Colonic mucosa (tissue), 4 donors: ENCODE measurements at regions not wholly inside any gene's neighbourhood (a gene's known extent, or its start where the extent isn't known, plus 50 kb on each side); places are given as distances from the start of the nearest gene placed in this dataset.

Experiments
- DNase-seq: peaks from one replicate; pipeline ENCODE4 v3.0.0-alpha.2; 2020
- H3K27ac ChIP-seq: fragments of 200-600 bp; one replicate; pipeline ENCODE4 v1.8.0; 2021
- H3K27me3 ChIP-seq: fragments of 200-600 bp; one replicate; pipeline ENCODE4 v1.8.0; 2021
- H3K36me3 ChIP-seq: fragments of 200-600 bp; one replicate; pipeline ENCODE4 v1.8.0; 2021
- H3K4me1 ChIP-seq: fragments of 200-600 bp; one replicate; pipeline ENCODE4 v1.8.0; 2021; ENCODE audit warnings: mild to moderate bottlenecking
- H3K4me3 ChIP-seq: fragments of 200-600 bp; one replicate; pipeline ENCODE4 v1.8.0; 2021
- H3K9ac ChIP-seq, 2 donors: one replicate each; pipeline ENCODE4 v1.7.0; 2013; ENCODE audit warnings: control low read depth in 2 of 2, low read depth in 2 of 2, low read length in 2 of 2
- H3K9me3 ChIP-seq: fragments of 200-600 bp; one replicate; pipeline ENCODE4 v1.8.0; 2021
- intact Hi-C: fragments of 100-400 bp; cut with DNase I; formaldehyde crosslinking; loops from one replicate; pipeline ENCODE4 v1.14.1; 2022
- TF ChIP-seq, protein P1 (sequence below): fragments of 200-600 bp; IDR thresholded peaks from one replicate; pipeline ENCODE4 v1.8.0; 2022; ENCODE audit warnings: antibody characterized with exemption, mild to moderate bottlenecking
- donor health status: healthy.
- donor health status: DM: no; HTN: no; CAD: no.
- donor health status: DM: no; HTN: no; CAD: no.

DNA sequence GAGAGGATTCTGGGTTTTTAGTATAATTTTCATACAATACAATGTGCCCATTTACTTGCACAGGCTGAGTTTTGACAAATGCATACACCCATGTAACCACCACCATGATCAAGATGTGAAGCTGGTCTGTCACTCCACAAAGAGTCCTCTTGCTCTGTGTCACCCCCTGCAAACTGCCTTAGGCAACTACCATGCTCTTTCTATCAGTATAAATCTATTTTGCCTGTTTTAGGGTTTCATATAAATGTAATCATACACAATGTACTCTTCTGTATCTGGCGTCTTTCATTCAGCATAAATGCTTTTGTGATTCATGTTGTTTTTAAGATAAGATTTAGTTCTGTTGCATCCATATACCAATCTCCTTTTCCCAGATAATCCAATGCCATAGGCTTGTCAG lies 181.9 kb upstream of the KCNG1 start:
- DNase-seq = no peak
- TF ChIP-seq, protein P1, sequence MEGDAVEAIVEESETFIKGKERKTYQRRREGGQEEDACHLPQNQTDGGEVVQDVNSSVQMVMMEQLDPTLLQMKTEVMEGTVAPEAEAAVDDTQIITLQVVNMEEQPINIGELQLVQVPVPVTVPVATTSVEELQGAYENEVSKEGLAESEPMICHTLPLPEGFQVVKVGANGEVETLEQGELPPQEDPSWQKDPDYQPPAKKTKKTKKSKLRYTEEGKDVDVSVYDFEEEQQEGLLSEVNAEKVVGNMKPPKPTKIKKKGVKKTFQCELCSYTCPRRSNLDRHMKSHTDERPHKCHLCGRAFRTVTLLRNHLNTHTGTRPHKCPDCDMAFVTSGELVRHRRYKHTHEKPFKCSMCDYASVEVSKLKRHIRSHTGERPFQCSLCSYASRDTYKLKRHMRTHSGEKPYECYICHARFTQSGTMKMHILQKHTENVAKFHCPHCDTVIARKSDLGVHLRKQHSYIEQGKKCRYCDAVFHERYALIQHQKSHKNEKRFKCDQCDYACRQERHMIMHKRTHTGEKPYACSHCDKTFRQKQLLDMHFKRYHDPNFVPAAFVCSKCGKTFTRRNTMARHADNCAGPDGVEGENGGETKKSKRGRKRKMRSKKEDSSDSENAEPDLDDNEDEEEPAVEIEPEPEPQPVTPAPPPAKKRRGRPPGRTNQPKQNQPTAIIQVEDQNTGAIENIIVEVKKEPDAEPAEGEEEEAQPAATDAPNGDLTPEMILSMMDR = no peak
- Histone ChIP-seq H3K4me3 (no peak overlapping the region), H3K36me3 (no peaks in the 10 kb centered on the region), H3K9ac (no peak overlapping the region), H3K4me1 (no peaks in the 10 kb centered on the region), H3K9me3 (no peaks in the 10 kb centered on the region), H3K27me3 (no peaks in the 10 kb centered on the region), H3K27ac (no peak overlapping the region)
- intact Hi-C loops = no loop called here

DNA sequence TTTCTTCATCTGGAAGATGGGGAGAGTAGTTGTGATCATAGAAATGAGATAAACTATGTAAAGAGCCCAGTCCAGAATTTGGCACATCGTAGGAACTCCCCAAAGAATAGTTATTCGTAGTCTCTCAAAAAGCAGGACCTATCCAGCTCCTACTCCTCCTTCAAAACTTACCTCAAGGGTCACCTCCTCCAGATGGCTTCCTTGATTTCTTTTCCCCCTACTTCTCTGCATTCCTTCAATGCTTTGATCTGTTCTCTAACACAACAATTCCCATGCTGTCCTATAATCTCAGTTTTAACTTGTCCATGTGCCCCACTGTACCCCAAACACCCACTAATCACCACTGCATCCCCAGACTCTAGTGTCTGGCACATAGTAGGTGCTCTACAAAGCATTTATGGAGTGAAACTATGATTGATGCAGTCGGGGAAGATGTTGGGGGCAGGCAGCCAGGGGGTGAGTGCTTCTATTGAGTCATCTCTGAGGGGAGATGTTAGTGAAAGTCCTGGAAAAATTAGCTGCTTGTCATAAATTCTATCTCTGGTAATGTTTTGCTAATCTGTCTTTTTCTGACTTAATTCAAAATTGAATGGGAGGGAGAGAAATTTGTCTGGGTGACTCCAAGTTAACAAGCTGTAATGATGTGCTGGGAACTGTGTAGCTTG lies 181.3 kb upstream of the KCNG1 start:
- TF ChIP-seq, protein P1 = no peak
- Histone ChIP-seq H3K27me3 (no peaks in the 10 kb centered on the region), H3K36me3 (no peaks in the 10 kb centered on the region), H3K27ac (no peak overlapping the region), H3K4me3 (no peak overlapping the region), H3K4me1 (no peaks in the 10 kb centered on the region), H3K9ac (no peak overlapping the region), H3K9me3 (no peaks in the 10 kb centered on the region)
- intact Hi-C loops = no loop called here
- no peak for DNase-seq

DNA sequence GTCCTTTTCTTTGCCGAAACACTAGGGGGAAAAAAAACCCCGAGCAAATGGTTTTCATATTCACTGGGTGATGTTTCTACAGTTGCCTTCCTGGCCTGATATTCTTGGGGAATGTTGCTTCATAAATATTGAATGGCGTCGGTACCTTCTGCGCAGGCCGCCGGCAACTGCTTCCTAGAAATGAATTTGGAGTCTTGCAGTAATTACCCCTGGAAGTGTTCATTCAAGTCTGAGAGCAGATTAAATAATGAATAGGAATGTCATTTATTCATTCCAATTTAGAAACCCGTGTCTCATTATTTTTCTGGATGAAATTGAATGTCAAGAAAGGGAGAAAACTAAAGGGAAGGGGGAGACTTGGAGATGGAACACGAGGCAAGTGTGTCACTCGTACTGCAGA lies 179.4 kb upstream of the KCNG1 start:
- no peaks in the 10 kb centered on the region for H3K27me3 ChIP-seq
- H3K36me3 ChIP-seq = no peaks in the 10 kb centered on the region
- H3K4me3 ChIP-seq = no peak overlapping the region
- no peaks in the 10 kb centered on the region for H3K4me1 ChIP-seq
- H3K9me3 ChIP-seq = no peaks in the 10 kb centered on the region
- TF ChIP-seq, protein P1 = no peak
- DNase-seq = no peak
- intact Hi-C loops = no loop called here
- H3K9ac ChIP-seq = no peak overlapping the region
- no peak overlapping the region for H3K27ac ChIP-seq

DNA sequence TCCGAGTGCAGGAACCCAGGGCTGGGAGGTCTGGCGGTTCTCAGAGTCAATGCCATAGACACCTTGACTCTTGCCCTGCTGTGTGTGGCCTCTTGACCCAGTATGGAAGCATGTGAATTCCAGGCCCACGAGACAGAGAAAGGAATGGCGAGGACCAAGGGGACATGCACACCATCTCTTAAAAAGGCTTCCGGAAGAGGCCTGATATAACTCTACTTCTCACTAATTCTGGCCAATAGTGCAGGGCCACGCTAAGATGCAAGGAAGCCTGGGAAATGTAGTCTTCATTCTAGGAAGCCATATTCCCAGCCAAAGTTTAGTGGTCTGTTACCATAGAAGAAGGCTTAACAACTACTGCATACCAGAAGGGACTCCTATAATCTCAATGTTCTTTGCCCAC lies 177.0 kb upstream of the KCNG1 start:
- intact Hi-C loops = no loop called here
- no peak overlapping the region for H3K27ac ChIP-seq
- H3K9ac ChIP-seq = no peak overlapping the region
- H3K4me1 ChIP-seq = no peaks in the 10 kb centered on the region
- no peaks in the 10 kb centered on the region for H3K36me3 ChIP-seq
- no peak overlapping the region for H3K4me3 ChIP-seq
- no peaks in the 10 kb centered on the region for H3K9me3 ChIP-seq
- TF ChIP-seq, protein P1 = no peak
- no peak for DNase-seq
- no peaks in the 10 kb centered on the region for H3K27me3 ChIP-seq

DNA sequence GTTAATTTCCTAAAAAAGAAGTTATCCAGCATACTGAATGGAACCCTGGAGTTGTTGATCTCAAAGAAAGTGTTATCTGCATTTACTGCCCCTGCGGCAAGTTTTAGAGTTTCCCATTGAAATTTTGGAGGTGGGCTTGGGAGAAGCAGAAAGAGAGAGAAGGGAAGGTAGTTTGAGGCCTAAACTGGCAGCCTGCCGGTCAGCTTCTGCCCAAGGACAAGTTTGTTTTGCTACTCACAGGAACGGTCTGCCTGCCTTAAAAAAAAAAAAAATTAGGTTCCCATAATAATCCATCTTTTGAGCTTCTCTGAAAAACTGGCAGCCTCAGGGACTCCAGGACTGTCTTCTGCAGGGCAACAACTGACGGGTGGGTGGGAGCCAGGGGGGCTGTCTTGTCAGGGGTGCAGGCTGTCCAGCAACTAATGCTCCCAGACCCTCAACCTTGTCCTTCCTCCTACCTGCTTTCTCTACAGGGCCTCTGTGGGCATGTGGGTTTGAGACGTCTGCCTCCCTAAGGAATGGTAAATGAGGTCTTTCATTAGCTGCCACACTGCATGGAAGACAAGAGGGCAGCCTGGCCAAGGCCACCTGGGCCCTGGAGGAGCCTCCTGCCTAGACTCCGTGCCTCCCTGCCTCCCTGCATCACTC lies 176.1 kb upstream of the KCNG1 start:
- no peaks in the 10 kb centered on the region for H3K9me3 ChIP-seq
- no peak overlapping the region for H3K27ac ChIP-seq
- H3K36me3 ChIP-seq = no peaks in the 10 kb centered on the region
- H3K4me3 ChIP-seq = no peak overlapping the region
- no peak overlapping the region for H3K9ac ChIP-seq
- intact Hi-C loops = no loop called here
- TF ChIP-seq, protein P1 = no peak
- no peak for DNase-seq
- H3K4me1 ChIP-seq = no peaks in the 10 kb centered on the region
- H3K27me3 ChIP-seq = no peaks in the 10 kb centered on the region
